GM23338 (cell line): ENCODE measurements at regions not wholly inside any gene's neighbourhood (a gene's known extent, or its start where the extent isn't known, plus 50 kb on each side); places are given as distances from the start of the nearest gene placed in this dataset.

ENCODE experiments used
- CREB1 ChIP-seq: fragments of 250-450 bp; sonication (Bioruptor Pico); IDR thresholded peaks from 2 replicates; pipeline ENCODE4 v1.5.0; 2020; ENCODE audit warnings: low read depth, mild to moderate bottlenecking, moderate library complexity
- EZH2 ChIP-seq: fragments of 200-600 bp; sonication (generic); IDR thresholded peaks from one replicate; pipeline ENCODE4 v1.8.0; 2017; ENCODE audit warnings: antibody characterized with exemption, mild to moderate bottlenecking, low read depth; ENCODE audit not compliant: unreplicated experiment
- EZH2phosphoT487 ChIP-seq: fragments of 200-600 bp; sonication (generic); IDR thresholded peaks from one replicate; pipeline ENCODE4 v1.8.1; 2018; ENCODE audit warnings: antibody characterized with exemption; ENCODE audit not compliant: unreplicated experiment
- JUNB ChIP-seq: IDR thresholded peaks from one replicate; pipeline ENCODE4 v1.6.1; 2016; ENCODE audit warnings: antibody characterized with exemption; ENCODE audit not compliant: unreplicated experiment
- NANOG ChIP-seq: IDR thresholded peaks from 2 replicates; pipeline ENCODE4 v1.6.1; 2016; ENCODE audit warnings: antibody characterized with exemption, borderline replicate concordance
- POLR2AphosphoS5 ChIP-seq: IDR thresholded peaks from 2 replicates; pipeline ENCODE4 v1.6.1; 2016; ENCODE audit warnings: antibody characterized with exemption, low read depth
- ZNF114 ChIP-seq: fragments of 250-450 bp; sonication (Bioruptor Pico); IDR thresholded peaks from 2 replicates; pipeline ENCODE4 v1.5.0; 2020; ENCODE audit warnings: mild to moderate bottlenecking, moderate library complexity
- ZNF331 ChIP-seq: fragments of 250-450 bp; sonication (Bioruptor Pico); IDR thresholded peaks from 2 replicates; pipeline ENCODE4 v1.5.0; 2020; ENCODE audit warnings: low read depth, mild to moderate bottlenecking, moderate library complexity
- TF ChIP-seq, protein P1 (sequence below), 2 experiments: fragments of 200-600 bp in 1 of 2; sonication (generic) in 1 of 2; conservative IDR thresholded peaks; 2 replicates each; pipeline versions ENCODE4 v1.5.1 to v1.6.1; 2016 to 2017; ENCODE audit warnings: antibody characterized with exemption in 2 of 2, low read depth in 2 of 2, mild to moderate bottlenecking in 2 of 2, moderate library complexity in 1 of 2
- TF ChIP-seq, protein P2 (sequence below): IDR thresholded peaks from 2 replicates; pipeline ENCODE4 v1.6.1; 2016; ENCODE audit warnings: antibody characterized with exemption
- TF ChIP-seq, protein P3 (sequence below): IDR thresholded peaks from one replicate; pipeline ENCODE4 v1.6.1; 2018; ENCODE audit warnings: antibody characterized with exemption; ENCODE audit not compliant: unreplicated experiment
- TF ChIP-seq, protein P4 (sequence below): fragments of 250-450 bp; sonication (Bioruptor Pico); IDR thresholded peaks from 2 replicates; pipeline ENCODE4 v1.5.0; 2020; ENCODE audit warnings: mild to moderate bottlenecking, moderate library complexity

DNA sequence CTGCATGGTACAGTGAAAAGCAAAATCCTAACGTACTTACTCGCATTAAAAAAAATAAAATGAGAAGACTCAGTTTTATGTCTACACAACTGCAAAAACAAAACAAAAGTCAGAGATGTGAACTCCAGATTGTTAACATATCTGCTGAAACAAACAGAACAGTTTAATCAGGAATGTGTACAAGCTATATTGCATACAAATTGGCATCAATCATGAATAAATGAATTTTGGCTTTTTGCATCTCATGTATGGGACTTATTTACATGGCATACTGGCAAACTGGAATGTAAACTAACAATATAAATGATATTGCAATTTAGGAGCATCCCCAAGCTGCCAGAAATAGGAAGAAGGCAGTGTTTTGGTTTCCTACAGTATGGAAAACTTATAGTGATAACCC is 79.6 kb upstream of the NSMCE3 start:
- TF ChIP-seq, protein P1, sequence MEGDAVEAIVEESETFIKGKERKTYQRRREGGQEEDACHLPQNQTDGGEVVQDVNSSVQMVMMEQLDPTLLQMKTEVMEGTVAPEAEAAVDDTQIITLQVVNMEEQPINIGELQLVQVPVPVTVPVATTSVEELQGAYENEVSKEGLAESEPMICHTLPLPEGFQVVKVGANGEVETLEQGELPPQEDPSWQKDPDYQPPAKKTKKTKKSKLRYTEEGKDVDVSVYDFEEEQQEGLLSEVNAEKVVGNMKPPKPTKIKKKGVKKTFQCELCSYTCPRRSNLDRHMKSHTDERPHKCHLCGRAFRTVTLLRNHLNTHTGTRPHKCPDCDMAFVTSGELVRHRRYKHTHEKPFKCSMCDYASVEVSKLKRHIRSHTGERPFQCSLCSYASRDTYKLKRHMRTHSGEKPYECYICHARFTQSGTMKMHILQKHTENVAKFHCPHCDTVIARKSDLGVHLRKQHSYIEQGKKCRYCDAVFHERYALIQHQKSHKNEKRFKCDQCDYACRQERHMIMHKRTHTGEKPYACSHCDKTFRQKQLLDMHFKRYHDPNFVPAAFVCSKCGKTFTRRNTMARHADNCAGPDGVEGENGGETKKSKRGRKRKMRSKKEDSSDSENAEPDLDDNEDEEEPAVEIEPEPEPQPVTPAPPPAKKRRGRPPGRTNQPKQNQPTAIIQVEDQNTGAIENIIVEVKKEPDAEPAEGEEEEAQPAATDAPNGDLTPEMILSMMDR (conservative IDR thresholded peaks at IDR 0.05; ENCODE audit: low read depth in 2 of 2): no peak
- TF ChIP-seq CREB1 (CRISPR knock-in tag): no peak
- no peak for TF ChIP-seq EZH2
- TF ChIP-seq, protein P2, sequence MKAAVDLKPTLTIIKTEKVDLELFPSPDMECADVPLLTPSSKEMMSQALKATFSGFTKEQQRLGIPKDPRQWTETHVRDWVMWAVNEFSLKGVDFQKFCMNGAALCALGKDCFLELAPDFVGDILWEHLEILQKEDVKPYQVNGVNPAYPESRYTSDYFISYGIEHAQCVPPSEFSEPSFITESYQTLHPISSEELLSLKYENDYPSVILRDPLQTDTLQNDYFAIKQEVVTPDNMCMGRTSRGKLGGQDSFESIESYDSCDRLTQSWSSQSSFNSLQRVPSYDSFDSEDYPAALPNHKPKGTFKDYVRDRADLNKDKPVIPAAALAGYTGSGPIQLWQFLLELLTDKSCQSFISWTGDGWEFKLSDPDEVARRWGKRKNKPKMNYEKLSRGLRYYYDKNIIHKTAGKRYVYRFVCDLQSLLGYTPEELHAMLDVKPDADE: no peak
- TF ChIP-seq POLR2AphosphoS5: no peak
- TF ChIP-seq EZH2phosphoT487: no peak
- TF ChIP-seq, protein P3, sequence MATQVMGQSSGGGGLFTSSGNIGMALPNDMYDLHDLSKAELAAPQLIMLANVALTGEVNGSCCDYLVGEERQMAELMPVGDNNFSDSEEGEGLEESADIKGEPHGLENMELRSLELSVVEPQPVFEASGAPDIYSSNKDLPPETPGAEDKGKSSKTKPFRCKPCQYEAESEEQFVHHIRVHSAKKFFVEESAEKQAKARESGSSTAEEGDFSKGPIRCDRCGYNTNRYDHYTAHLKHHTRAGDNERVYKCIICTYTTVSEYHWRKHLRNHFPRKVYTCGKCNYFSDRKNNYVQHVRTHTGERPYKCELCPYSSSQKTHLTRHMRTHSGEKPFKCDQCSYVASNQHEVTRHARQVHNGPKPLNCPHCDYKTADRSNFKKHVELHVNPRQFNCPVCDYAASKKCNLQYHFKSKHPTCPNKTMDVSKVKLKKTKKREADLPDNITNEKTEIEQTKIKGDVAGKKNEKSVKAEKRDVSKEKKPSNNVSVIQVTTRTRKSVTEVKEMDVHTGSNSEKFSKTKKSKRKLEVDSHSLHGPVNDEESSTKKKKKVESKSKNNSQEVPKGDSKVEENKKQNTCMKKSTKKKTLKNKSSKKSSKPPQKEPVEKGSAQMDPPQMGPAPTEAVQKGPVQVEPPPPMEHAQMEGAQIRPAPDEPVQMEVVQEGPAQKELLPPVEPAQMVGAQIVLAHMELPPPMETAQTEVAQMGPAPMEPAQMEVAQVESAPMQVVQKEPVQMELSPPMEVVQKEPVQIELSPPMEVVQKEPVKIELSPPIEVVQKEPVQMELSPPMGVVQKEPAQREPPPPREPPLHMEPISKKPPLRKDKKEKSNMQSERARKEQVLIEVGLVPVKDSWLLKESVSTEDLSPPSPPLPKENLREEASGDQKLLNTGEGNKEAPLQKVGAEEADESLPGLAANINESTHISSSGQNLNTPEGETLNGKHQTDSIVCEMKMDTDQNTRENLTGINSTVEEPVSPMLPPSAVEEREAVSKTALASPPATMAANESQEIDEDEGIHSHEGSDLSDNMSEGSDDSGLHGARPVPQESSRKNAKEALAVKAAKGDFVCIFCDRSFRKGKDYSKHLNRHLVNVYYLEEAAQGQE: no peak
- TF ChIP-seq ZNF114 (CRISPR knock-in tag): no peak
- TF ChIP-seq, protein P4, sequence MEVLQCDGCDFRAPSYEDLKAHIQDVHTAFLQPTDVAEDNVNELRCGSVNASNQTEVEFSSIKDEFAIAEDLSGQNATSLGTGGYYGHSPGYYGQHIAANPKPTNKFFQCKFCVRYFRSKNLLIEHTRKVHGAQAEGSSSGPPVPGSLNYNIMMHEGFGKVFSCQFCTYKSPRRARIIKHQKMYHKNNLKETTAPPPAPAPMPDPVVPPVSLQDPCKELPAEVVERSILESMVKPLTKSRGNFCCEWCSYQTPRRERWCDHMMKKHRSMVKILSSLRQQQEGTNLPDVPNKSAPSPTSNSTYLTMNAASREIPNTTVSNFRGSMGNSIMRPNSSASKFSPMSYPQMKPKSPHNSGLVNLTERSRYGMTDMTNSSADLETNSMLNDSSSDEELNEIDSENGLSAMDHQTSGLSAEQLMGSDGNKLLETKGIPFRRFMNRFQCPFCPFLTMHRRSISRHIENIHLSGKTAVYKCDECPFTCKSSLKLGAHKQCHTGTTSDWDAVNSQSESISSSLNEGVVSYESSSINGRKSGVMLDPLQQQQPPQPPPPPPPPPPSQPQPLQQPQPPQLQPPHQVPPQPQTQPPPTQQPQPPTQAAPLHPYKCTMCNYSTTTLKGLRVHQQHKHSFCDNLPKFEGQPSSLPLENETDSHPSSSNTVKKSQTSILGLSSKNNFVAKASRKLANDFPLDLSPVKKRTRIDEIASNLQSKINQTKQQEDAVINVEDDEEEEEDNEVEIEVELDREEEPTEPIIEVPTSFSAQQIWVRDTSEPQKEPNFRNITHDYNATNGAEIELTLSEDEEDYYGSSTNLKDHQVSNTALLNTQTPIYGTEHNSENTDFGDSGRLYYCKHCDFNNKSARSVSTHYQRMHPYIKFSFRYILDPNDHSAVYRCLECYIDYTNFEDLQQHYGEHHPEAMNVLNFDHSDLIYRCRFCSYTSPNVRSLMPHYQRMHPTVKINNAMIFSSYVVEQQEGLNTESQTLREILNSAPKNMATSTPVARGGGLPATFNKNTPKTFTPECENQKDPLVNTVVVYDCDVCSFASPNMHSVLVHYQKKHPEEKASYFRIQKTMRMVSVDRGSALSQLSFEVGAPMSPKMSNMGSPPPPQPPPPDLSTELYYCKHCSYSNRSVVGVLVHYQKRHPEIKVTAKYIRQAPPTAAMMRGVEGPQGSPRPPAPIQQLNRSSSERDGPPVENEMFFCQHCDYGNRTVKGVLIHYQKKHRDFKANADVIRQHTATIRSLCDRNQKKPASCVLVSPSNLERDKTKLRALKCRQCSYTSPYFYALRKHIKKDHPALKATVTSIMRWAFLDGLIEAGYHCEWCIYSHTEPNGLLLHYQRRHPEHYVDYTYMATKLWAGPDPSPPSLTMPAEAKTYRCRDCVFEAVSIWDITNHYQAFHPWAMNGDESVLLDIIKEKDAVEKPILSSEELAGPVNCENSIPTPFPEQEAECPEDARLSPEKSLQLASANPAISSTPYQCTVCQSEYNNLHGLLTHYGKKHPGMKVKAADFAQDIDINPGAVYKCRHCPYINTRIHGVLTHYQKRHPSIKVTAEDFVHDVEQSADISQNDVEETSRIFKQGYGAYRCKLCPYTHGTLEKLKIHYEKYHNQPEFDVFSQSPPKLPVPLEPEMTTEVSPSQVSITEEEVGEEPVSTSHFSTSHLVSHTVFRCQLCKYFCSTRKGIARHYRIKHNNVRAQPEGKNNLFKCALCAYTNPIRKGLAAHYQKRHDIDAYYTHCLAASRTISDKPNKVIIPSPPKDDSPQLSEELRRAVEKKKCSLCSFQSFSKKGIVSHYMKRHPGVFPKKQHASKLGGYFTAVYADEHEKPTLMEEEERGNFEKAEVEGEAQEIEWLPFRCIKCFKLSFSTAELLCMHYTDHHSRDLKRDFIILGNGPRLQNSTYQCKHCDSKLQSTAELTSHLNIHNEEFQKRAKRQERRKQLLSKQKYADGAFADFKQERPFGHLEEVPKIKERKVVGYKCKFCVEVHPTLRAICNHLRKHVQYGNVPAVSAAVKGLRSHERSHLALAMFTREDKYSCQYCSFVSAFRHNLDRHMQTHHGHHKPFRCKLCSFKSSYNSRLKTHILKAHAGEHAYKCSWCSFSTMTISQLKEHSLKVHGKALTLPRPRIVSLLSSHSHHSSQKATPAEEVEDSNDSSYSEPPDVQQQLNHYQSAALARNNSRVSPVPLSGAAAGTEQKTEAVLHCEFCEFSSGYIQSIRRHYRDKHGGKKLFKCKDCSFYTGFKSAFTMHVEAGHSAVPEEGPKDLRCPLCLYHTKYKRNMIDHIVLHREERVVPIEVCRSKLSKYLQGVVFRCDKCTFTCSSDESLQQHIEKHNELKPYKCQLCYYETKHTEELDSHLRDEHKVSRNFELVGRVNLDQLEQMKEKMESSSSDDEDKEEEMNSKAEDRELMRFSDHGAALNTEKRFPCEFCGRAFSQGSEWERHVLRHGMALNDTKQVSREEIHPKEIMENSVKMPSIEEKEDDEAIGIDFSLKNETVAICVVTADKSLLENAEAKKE (CRISPR knock-in tag): no peak
- no peak for TF ChIP-seq JUNB
- TF ChIP-seq NANOG: no peak
- TF ChIP-seq ZNF331 (CRISPR knock-in tag): no peak
